Forelimb muscle (tissue), 1 donor: ENCODE measurements at regions not wholly inside any gene's neighbourhood (a gene's known extent, or its start where the extent isn't known, plus 50 kb on each side); places are given as distances from the start of the nearest gene placed in this dataset.

ENCODE experiments used
- DNase-seq: peaks from one replicate; pipeline ENCODE4 v3.0.0-alpha.2; 2013; ENCODE audit warnings: low read depth

DNA sequence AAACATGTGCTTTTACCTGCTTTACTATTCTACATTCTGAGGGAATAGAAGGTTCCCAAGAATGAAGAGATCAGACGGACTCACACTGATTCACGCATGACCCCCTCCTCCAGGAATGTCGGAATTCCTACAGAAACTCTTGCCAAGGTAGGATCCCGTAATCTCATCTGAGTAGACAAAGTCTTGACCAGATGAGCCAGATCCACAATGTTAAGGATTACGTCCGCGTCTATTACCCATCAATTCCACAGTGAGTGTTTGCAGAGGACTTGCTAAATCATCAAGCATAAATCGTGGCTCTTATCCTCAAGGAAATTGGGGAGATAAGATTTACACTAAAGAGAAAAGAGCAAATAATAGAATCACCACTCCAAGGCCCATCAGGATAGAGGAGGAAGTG is 245.9 kb upstream of the FOXQ1 start:
- DNase-seq = no peak

DNA sequence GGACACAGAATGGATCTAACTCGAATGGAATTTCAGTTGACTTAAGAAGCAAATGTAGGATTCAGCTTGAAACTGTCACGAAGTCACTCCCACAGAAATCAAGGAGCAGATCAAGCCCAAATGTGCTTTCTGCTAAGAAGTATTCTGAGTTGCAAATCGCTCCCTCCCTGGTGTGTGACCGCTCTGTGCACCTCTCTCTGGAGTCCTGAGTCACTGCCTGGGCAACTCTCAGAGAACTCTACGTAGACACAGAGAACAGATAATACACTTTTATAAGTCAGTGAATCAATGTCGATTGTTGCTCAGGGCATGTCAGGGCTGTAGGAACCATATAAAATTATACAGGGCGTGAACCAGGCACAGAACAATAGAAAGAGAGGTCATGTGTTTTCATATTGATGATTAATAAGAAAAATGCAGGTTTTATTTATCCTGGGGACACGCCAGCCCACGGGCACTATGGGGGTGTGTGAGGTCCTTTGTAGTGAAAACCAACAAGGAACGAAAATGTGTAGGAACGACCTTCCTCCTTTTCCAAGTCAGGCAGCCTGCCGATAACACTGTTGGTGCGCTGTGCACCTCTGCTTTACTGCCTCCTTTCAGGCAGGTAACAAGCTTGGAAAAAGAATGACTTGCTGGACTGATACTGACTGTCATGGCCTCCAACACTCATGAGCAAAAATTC is 248.1 kb upstream of the FOXQ1 start:
- no peak for DNase-seq

GRCh38 chr6:1062786-1063545 is 248.9 kb upstream of the FOXQ1 start:
- DNase-seq = no peak

GRCh38 chr6:1059596-1059995 is 252.3 kb upstream of the FOXQ1 start:
- no peak for DNase-seq

DNA sequence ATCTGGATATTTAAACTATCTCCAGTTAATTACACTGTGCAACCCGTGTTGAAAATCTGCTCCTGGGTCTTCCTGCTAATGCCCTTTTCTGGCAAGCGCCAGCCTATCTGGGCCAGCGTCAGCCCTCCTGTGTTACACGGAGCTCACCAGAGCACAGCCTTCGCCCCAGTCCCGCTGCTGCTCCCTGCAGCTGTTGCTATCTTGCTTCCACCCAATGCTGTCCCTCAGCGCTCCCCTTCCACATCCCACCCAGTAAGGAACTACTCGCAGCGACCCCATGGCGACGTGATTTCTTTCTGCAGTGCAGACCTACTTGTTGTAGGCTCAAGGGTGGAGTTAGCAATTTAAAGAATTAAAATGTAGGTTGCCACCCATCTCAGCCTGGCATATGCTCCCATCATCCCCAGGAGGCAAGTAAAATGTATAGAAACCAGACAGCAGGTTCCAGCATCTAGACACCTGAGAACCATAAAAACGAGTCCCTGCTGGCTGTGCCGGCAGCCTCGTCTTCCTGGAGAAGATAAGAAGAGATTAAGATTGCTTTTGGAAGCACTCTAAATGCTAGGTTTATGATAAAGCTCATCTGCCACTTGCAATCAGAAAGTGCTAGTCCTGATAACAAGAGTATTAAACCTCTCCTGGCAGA is 254.3 kb upstream of the FOXQ1 start:
- no peak for DNase-seq

DNA sequence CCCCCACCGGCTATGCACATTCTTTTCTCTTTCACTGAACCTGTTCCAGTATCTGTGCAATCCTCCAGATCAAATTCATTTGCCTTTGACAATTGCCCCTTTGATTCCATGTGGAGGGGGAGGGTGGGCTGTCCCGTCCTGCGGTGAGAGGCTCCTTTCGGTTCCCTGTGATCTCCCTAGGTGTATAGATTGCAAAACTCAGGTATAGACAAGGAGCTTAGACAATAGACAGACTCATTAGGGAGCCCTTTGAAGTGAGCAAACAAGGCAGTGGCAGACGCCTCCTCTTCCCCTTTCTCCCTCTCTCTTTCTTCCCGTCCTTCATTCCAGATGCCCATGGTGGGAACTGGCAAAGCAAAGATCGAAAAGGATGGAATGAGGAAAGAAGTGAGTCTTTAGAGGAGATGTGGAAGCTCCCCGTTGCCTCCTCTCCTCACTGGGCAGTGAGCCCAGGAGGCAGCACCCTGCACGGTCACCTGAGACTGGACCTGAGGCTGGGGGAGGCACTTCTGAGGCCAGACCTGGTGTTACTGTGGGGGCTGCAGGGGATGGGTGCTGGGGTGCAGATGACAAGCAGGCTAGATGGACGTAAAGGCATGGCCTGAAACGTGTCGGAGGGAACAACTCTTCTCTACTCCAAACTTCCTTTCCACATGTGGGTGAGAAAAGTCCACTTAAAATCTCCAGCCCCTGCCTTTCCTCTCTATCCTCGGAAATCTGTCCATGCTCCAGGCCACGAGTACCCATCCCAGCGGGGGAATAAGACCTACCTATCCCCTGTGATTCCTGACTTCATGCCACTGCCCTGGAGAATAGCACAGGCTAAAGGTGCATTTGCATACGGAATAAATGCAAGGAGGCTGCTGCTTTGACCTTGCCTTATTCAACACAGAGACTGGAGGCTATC is 256.6 kb upstream of the FOXQ1 start:
- no peak for DNase-seq

- DNase-seq = no peak
Observed at GRCh38 chr6:1054653-1055014, 257.3 kb upstream of the FOXQ1 start.

DNA sequence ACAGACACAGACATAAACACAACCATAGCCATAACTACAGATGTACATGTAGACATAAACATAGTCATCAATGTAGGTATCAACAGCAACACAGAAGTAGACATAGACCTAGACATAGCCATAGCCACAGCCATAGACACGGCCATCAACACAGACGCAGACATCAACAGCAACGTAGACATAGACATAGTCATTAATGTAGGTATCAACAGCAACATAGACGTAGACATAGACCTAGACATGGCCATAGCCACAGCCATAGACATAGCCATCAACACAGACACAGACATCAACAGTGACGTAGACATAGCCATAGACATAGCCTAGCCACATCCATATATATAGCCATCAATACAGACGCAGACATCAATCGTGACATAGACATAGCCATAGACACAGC is 258.3 kb upstream of the FOXQ1 start:
- DNase-seq = no peak

DNA sequence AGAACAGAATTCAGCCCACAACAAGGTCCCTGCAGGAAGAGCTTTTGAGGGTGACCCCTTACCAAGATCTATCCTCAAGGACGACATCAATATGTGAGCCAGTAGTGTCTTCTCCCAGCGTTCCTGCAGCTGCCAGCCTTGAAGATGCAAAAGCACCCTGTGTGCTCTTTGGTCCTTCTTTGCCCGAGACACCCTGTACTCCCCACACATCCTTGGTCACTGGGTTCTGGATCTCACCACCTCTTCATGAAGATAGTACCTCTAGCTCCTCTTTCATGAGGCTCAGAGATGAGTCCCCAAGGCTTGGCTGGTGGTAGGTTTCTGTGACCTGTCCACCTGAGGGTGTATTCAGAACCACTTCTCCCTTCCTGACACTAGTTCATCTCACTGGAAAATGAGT is 259.6 kb upstream of the FOXQ1 start:
- no peak for DNase-seq

- DNase-seq = no peak
Observed at GRCh38 chr6:1049900-1050299, 262.0 kb upstream of the FOXQ1 start.

- DNase-seq = no peak
Observed at GRCh38 chr6:1049170-1049569, 262.7 kb upstream of the FOXQ1 start.

- no peak for DNase-seq
Observed at GRCh38 chr6:1047981-1048541, 263.8 kb upstream of the FOXQ1 start.

DNA sequence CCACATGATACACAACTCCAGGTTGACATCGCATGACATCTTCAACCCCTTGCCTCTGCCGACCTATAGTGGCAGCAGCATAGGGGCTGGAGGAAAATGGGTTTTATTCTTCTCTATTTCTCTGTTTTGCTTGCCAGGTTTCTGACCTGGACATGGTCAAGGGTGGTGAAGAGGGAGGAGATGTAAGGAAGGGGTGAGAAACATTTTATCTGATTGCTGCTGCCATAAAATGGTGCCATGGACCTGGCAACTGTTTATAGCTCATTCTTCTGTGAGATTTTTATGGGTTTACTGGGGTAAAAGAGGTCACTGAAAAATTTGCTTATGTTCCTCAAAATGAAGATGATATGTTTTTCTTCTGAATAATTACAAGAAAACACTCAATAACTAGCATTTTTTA is 266.7 kb upstream of the FOXQ1 start:
- DNase-seq = no peak

GRCh38 chr6:1044040-1044836 is 267.7 kb upstream of the FOXQ1 start:
- DNase-seq = no peak

DNA sequence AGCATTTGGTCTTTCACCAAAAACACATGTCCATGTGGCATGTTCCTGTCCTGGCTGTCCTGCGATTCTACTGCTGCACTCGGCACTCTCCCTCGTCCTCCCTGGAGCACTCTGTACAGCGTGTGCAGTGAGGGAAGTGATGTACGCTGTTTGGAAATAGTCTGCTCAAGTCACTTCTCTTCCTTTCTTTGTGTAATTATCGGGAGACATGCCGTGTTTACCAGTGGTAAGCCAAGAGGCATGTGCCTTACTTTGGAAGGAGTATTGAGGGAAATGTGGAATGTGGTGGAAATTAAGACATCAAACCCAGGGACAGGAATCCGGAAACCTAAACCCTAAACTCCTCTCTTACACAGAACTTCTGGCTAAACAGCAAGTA is 268.5 kb upstream of the FOXQ1 start:
- DNase-seq = no peak

DNA sequence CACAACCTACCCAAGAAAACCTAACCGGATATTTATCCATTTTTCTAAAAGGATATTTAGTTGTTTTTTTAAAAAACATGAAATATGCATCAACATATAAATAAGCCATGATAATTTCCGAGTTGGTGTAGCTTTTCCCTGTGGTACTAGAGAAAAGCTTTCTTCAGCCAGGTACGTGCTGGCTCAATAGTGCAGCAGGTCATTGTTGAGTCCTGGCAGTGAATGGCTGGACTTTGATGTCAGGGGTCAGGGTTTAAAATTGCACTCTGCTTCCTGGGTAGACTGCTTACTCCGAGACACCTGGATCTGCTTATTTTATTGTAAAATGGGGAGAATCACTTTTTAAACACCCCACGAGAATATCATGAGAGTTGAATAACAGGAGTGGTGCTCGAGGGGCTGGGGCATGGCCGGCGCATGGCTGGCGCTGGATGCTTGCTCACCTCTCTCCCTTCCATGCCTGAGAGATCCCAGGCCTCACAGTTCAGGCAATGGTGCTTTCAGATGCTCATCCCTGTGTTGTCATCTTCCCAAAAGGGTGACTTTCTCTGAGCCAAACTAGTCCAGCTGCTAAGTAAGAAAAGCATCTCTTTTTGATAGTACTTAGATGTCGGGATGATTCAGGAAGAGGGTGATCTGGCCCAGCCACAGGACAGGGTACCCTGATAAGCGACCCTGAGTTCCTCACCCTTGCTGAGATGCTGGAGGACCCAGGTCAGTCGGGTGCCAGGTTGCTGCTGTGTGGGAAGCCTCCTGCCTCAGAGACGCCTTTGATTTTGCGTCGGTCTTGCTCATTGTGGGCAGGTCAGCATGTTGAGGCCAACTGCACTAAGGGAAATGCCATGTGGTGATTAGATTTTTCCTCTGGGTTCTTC is 269.1 kb upstream of the FOXQ1 start:
- DNase-seq = no peak

- no peak for DNase-seq
Observed at GRCh38 chr6:1040393-1040792, 271.5 kb upstream of the FOXQ1 start.

GRCh38 chr6:1039746-1040145 is 272.2 kb upstream of the FOXQ1 start:
- no peak for DNase-seq

GRCh38 chr6:1039191-1039590 is 272.7 kb upstream of the FOXQ1 start:
- DNase-seq = no peak
